ENCODE measurements at regions not wholly inside any gene's neighbourhood (a gene's known extent, or its start where the extent isn't known, plus 50 kb on each side); places are given as distances from the start of the nearest gene placed in this dataset.

DNA sequence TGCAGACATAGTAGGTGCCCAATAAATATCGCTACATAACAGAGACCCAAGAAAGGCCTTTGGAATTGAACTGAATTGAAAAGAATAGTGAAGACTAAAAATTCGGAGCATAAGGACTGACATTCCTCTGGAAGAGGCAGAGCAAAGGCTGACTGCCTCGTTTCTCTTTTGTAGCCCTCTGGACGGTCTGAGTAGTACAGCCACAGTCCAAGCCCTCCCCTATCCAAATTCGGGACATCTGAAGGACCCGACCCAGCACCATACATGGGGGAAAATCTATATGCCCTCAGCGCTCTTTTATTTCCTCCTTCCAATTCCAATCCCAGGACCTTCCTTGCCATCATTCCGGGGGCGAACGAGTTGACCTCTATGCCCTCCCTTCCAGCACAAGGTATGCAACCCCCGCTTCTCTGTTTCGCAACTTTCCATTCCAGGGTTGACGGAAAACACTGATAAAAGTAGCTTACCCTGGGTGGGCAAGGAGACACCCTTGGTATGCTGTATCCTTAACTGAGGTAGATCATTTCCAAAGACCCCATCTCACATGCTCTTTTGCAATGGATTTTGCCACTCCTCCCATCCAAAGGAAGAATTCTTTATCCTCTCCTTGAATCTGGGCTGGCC is 127.4 kb upstream of the MAP1LC3B2 start:
- TF ChIP-seq, protein P1, sequence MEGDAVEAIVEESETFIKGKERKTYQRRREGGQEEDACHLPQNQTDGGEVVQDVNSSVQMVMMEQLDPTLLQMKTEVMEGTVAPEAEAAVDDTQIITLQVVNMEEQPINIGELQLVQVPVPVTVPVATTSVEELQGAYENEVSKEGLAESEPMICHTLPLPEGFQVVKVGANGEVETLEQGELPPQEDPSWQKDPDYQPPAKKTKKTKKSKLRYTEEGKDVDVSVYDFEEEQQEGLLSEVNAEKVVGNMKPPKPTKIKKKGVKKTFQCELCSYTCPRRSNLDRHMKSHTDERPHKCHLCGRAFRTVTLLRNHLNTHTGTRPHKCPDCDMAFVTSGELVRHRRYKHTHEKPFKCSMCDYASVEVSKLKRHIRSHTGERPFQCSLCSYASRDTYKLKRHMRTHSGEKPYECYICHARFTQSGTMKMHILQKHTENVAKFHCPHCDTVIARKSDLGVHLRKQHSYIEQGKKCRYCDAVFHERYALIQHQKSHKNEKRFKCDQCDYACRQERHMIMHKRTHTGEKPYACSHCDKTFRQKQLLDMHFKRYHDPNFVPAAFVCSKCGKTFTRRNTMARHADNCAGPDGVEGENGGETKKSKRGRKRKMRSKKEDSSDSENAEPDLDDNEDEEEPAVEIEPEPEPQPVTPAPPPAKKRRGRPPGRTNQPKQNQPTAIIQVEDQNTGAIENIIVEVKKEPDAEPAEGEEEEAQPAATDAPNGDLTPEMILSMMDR (conservative IDR thresholded peaks at IDR 0.05; ENCODE audit: low read depth, low read length), result no peak
- DNase-seq (ENCODE audit: low read depth), result no peak
- no peak overlapping the region for H3K4me3 ChIP-seq (ENCODE audit: low read depth, low read length)

DNA sequence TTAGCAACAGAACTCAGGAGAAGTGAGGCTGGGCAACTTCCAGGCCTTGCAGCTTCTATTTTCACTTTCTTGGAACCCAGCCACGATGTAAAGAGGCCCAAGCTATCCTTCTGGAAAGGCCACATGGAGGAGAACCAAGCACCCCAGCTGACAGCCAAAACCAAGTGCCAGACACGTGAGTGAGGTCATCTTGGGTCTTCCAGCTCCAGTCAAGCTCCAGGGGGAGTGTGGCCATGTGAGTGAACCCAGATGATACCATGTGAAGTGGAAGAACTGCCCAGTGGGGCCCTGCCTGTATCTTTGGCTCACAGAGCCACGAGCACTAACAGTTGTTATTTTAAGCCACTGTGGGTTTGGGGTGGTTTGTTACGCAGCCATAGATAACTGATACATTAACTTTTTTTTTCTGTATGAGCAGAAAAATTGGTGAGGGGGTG is 126.8 kb upstream of the MAP1LC3B2 start:
- peak; percentile 45 for DNase-seq (ENCODE audit: low read depth)
- TF ChIP-seq, protein P1 (conservative IDR thresholded peaks at IDR 0.05; ENCODE audit: low read depth, low read length), result no peak
- no peak overlapping the region for H3K4me3 ChIP-seq (ENCODE audit: low read depth, low read length)

DNA sequence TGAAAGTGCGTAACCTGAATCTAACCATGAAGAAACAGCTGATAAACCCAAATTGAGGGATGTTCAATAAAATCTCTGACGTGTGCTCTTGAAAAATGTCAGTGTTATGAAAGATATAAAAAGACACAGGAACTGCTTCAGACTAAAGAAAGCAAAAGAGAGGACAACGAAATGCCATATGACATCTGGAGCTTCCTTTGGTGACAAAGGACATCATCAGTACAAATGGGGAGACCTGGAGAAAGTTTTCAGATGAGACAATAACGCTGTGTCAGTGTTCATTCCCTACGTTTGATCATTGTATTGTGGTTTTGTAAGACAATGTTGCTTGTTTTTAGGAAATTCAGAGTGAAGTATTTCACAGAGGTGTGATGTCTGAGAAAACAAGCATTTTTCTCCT is 125.9 kb upstream of the MAP1LC3B2 start:
- no peak for DNase-seq (ENCODE audit: low read depth)
- TF ChIP-seq, protein P1 (conservative IDR thresholded peaks at IDR 0.05; ENCODE audit: low read depth, low read length), result no peak
- H3K4me3 ChIP-seq (ENCODE audit: low read depth, low read length), result no peak overlapping the region

DNA sequence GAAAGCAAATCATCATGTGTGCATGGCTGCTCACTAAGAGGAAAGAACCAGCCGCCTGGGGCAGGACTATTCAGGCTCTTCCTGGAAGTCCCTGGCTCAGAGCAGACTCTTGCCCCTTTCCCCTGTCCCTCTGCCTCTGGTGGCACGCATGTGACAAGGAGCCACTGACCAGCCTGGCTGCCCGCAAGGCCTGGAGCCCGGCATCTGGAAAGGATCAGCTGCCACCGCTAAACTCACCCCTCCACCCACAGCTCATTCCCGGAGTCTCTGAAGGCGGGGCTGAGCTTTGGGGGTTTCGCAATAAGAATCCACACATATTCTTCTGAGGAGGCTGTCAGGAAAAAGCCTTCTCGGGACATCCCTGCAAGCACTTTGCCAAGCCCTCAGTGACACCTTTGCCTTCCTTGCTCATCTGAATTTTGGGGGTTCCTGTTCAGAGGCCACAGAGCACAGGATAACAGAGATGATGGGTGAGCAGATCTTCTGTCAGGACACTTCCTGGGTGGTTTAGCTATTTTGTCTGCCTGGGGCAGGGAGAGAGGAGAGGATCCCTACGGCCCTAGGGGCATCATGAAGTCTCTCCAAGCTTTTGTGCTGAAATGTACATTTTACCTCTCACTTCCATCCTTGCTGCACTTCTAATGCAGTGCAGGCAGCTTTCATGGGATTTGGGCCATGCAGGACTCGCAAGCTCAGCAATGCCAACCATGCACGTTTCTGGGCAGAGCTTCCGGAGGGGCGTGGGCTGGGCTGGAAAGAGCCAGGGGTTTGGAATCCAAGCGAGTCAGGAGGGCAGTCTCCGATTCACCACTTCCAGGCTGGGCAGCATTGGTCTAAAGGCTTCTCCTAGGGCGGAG is 124.8 kb upstream of the MAP1LC3B2 start:
- TF ChIP-seq, protein P1 (conservative IDR thresholded peaks at IDR 0.05; ENCODE audit: low read depth, low read length), result no peak
- DNase-seq (ENCODE audit: low read depth), result peak; percentile 85
- peak overlapping the region; percentile 37 for H3K4me3 ChIP-seq (ENCODE audit: low read depth, low read length)

DNA sequence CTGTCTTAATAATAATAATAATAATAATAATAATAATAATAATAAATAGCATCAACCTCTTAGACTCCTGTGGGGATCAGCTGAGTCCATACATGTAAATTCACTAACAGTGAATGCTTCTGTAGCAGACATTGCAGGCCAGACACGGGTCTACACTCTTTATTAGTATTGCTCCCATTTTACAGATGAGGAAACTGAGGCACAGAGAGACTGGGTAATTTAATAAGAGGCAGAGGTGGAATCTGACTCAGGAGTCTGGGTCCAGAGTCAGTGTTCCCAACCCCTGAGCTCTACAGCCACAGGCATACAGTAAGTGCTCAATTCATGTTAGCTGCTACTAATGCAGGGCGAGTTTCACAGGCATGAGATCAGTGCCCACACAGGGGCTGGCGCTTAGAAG is 123.2 kb upstream of the MAP1LC3B2 start:
- TF ChIP-seq, protein P1 (conservative IDR thresholded peaks at IDR 0.05; ENCODE audit: low read depth, low read length), result no peak
- DNase-seq (ENCODE audit: low read depth), result no peak
- H3K4me3 ChIP-seq (ENCODE audit: low read depth, low read length), result no peak overlapping the region

DNA sequence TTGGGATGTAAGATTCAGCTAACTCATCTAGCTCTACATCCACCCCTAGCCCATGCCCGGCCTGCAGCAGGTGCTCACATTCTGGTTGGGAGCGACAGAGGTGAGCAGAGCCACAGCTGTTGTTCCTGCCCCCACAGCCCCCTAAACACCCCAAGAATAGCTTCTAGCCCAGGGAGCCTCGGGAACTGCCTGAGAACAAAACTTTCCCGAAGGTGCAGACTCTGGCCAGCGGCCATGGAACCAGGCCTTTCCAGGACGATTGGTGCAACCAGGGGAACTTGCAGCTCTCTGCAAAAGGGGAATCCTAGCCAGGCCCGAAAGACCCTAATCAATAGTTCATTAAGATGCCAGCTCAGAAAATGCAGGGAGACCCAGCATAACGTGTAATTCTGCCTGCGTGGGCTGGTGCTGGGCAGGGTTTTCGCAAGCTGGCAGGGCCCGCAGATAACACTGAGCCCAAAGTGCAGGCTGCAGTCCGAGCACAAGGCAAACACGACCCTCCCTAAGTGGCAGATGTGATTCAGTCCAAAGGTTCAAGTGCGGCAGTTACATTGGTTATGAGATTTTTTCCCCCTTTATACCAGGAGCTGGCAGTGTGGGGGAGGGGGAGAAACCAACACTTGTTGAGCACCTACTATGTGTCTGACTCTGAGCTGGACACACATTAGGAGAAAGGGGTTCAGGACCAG is 122.5 kb upstream of the MAP1LC3B2 start:
- H3K4me3 ChIP-seq (ENCODE audit: low read depth, low read length), result no peak overlapping the region
- no peak for DNase-seq (ENCODE audit: low read depth)
- TF ChIP-seq, protein P1 (conservative IDR thresholded peaks at IDR 0.05; ENCODE audit: low read depth, low read length), result no peak
